Keratinocyte (primary cell): ENCODE measurements at regions not wholly inside any gene's neighbourhood (a gene's known extent, or its start where the extent isn't known, plus 50 kb on each side); places are given as distances from the start of the nearest gene placed in this dataset.

ENCODE experiments used
- CTCF ChIP-seq, 3 experiments: IDR thresholded peaks in 1 of 3; conservative IDR thresholded peaks in 1 of 3; optimal IDR thresholded peaks in 1 of 3; 2 replicates in 2 of 3; 3 replicates in 1 of 3; pipeline versions ENCODE3 to v1.5.1; 2011; ENCODE audit warnings: low read length in 3 of 3, mild to moderate bottlenecking in 3 of 3, moderate library complexity in 2 of 3, control low read depth in 1 of 3, inconsistent platforms in 1 of 3; ENCODE audit not compliant: insufficient read depth in 2 of 3; ENCODE audit errors: extremely low read depth in 1 of 3
- EZH2 ChIP-seq: IDR thresholded peaks from one replicate; pipeline ENCODE4 v1.6.1; 2012; ENCODE audit warnings: inconsistent platforms, mild to moderate bottlenecking, low read length, moderate library complexity

- no peak for TF ChIP-seq CTCF (optimal IDR thresholded peaks at IDR 0.05 in 1 of 3, IDR thresholded peaks at IDR 0.05 in 1 of 3, conservative IDR thresholded peaks at IDR 0.05 in 1 of 3; ENCODE audit: extremely low read depth in 1 of 3, insufficient read depth in 2 of 3, low read length in 3 of 3)
- TF ChIP-seq EZH2, result no peak
These were observed 370.3 kb upstream of the NFE2L3 start for GRCh38 chr7:25781704-25782103.
